ENCODE measurements at regions not wholly inside any gene's neighbourhood (a gene's known extent, or its start where the extent isn't known, plus 50 kb on each side); places are given as distances from the start of the nearest gene placed in this dataset.

GRCh38 chr3:194964809-194965208, 279.1 kb downstream of the FAM43A start:
- TF ChIP-seq CTCF (conservative IDR thresholded peaks at IDR 0.05; ENCODE audit: low read depth, low read length) (no peak), EZH2 (IDR thresholded peaks at IDR 0.05; ENCODE audit: borderline replicate concordance, low read depth, low read length, poor library complexity, severe bottlenecking) (no peak)
- H3K27me3 ChIP-seq (replicated peaks; ENCODE audit: insufficient read depth, low read depth, low read length, poor library complexity) = no peaks in the 10 kb centered on the region
- no peak overlapping the region for H3K27ac ChIP-seq (ENCODE audit: low read depth, low read length, poor library complexity, severe bottlenecking)
- no peaks in the 10 kb centered on the region for H3K9me3 ChIP-seq (ENCODE audit: low read depth, low read length, poor library complexity, severe bottlenecking)
- intact Hi-C loops (cut with micrococcal nuclease; ENCODE audit: unreplicated experiment) = no loop called here
- POLR2A ChIA-PET (ENCODE audit: low non-redundant PET) = no interaction called here
- CTCF ChIA-PET = no interaction called here
- H3K36me3 ChIP-seq (ENCODE audit: insufficient read depth, low read length, poor library complexity, severe bottlenecking) = no peaks in the 10 kb centered on the region
- no peaks in the 10 kb centered on the region for H3K4me1 ChIP-seq (ENCODE audit: insufficient read depth, low read length, poor library complexity, severe bottlenecking)
- no peak overlapping the region for H3K4me3 ChIP-seq (ENCODE audit: low read depth, low read length, poor library complexity, severe bottlenecking)
- BruUV-seq (replicated peaks) = no TSS peak
- peak; percentile 27 for DNase-seq (ENCODE audit: low spot score)

GRCh38 chr3:194967151-194968117, 281.8 kb downstream of the FAM43A start:
- Histone ChIP-seq H3K27me3 (replicated peaks; ENCODE audit: insufficient read depth, low read depth, low read length, poor library complexity) (no peaks in the 10 kb centered on the region), H3K27ac (ENCODE audit: low read depth, low read length, poor library complexity, severe bottlenecking) (no peak overlapping the region), H3K4me1 (ENCODE audit: insufficient read depth, low read length, poor library complexity, severe bottlenecking) (no peaks in the 10 kb centered on the region), H3K4me3 (ENCODE audit: low read depth, low read length, poor library complexity, severe bottlenecking) (no peak overlapping the region), H3K36me3 (ENCODE audit: insufficient read depth, low read length, poor library complexity, severe bottlenecking) (no peaks in the 10 kb centered on the region), H3K9me3 (ENCODE audit: low read depth, low read length, poor library complexity, severe bottlenecking) (no peaks in the 10 kb centered on the region)
- ChIA-PET POLR2A (ENCODE audit: low non-redundant PET) (no interaction called here), CTCF (interaction anchor here (0.6 kb wide), 1 partner anchor 12 kb away, joined by 3 read pairs; no protein-coding TSS in a partner anchor)
- BruUV-seq (replicated peaks) = no TSS peak
- no peak for DNase-seq (ENCODE audit: low spot score)
- TF ChIP-seq CTCF (conservative IDR thresholded peaks at IDR 0.05; ENCODE audit: low read depth, low read length) = no peak
- TF ChIP-seq EZH2 (IDR thresholded peaks at IDR 0.05; ENCODE audit: borderline replicate concordance, low read depth, low read length, poor library complexity, severe bottlenecking) = no peak
- intact Hi-C loops (cut with micrococcal nuclease; ENCODE audit: unreplicated experiment) = no loop called here

GRCh38 chr3:194970066-194970465, 284.4 kb downstream of the FAM43A start:
- no peak overlapping the region for H3K27ac ChIP-seq (ENCODE audit: low read depth, low read length, poor library complexity, severe bottlenecking)
- ChIA-PET POLR2A (ENCODE audit: low non-redundant PET) (no interaction called here), CTCF (no interaction called here)
- TF ChIP-seq CTCF (conservative IDR thresholded peaks at IDR 0.05; ENCODE audit: low read depth, low read length) (no peak), EZH2 (IDR thresholded peaks at IDR 0.05; ENCODE audit: borderline replicate concordance, low read depth, low read length, poor library complexity, severe bottlenecking) (no peak)
- H3K4me3 ChIP-seq (ENCODE audit: low read depth, low read length, poor library complexity, severe bottlenecking) = no peak overlapping the region
- intact Hi-C loops (cut with micrococcal nuclease; ENCODE audit: unreplicated experiment) = no loop called here
- H3K9me3 ChIP-seq (ENCODE audit: low read depth, low read length, poor library complexity, severe bottlenecking) = no peaks in the 10 kb centered on the region
- H3K36me3 ChIP-seq (ENCODE audit: insufficient read depth, low read length, poor library complexity, severe bottlenecking) = no peaks in the 10 kb centered on the region
- no peak for DNase-seq (ENCODE audit: low spot score)
- H3K27me3 ChIP-seq (replicated peaks; ENCODE audit: insufficient read depth, low read depth, low read length, poor library complexity) = no peaks in the 10 kb centered on the region
- no TSS peak for BruUV-seq (replicated peaks)
- H3K4me1 ChIP-seq (ENCODE audit: insufficient read depth, low read length, poor library complexity, severe bottlenecking) = no peaks in the 10 kb centered on the region
